HS-5 (cell line): ENCODE measurements at regions not wholly inside any gene's neighbourhood (a gene's known extent, or its start where the extent isn't known, plus 50 kb on each side); places are given as distances from the start of the nearest gene placed in this dataset.
"Not testable (repeated sequence)": the region's sequence is repeated elsewhere in the genome, so short reads cannot be mapped to it uniquely, and the experiment has no call there.

ENCODE experiments used
- DNase-seq: peaks from one replicate; pipeline ENCODE4 v3.0.0-alpha.2; 2012; ENCODE audit warnings: low read depth

GRCh38 chr3:36656873-36657272, 107.5 kb downstream of the DCLK3 start:
- DNase-seq, result no peak

DNA sequence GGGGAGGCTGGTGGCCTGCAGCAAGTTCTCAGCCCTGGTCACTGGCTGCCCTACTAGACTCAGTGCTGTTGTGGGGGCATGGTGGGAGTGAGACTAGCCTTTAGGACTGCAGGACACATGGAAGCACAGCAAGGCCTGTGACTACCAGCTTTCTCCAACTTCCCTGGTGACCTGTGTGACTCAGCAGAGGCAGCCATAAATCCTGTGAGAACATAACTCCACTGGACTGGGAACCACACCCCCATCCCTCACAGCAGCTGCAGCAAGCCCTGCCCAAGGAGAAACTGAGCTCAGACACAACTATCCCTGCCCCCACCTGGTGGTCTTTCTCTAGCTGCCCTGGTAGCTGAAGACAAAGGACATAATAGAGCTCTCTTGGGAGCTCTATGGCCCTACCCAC, 111.3 kb downstream of the DCLK3 start:
- DNase-seq, result no peak

- no peak for DNase-seq
Measured at GRCh38 chr3:36652104-36652503, 112.2 kb downstream of the DCLK3 start.

- DNase-seq, result no peak
Measured at GRCh38 chr3:36650271-36650671, 114.1 kb downstream of the DCLK3 start.

GRCh38 chr3:36649125-36649524, 115.2 kb downstream of the DCLK3 start:
- DNase-seq, result no peak

GRCh38 chr3:36648241-36649034, 115.9 kb downstream of the DCLK3 start:
- peak; percentile 93 for DNase-seq

- no peak for DNase-seq
Measured at GRCh38 chr3:36647423-36647853, 116.9 kb downstream of the DCLK3 start.

GRCh38 chr3:36643192-36643591, 121.2 kb downstream of the DCLK3 start:
- no peak for DNase-seq

DNA sequence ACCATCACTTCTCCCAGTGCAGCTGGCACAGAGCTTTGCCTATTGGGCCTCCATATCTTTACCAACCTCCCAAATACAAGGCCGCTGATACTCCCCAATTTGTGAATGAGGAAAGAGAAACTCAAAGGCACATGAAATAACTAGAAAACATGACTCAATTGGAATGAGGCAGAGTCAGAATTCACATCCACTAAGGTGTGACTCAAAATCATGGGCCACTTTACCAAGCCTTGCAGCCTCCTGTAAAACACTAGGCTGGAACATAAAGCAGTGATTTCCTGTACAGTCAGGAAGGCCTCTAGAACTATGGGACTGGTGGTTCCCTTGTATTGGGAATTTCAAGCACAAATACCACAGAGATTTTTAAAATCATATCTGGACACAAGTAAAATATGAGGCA, 128.6 kb downstream of the DCLK3 start:
- peak; percentile 15 for DNase-seq

DNA sequence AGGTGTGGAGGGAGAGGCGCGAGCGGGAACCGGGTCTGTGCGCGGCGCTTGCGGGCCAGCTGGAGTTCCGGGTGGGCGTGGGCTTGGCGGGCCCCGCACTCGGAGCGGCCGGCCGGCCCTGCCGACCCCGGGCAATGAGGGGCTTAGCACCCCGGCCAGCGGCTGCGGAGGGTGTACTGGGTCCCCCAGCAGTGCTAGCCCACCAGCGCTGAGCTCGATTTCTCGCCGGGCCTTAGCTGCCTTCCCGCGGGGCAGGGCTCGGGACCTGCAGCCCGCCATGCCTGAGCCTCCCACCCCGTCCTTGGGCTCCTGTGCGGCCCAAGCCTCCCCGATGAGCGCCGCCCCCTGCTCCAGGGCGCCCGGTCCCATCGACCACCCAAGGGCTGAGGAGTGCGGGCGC, 130.5 kb downstream of the DCLK3 start:
- not testable (repeated sequence) for DNase-seq

- no peak for DNase-seq
Measured at GRCh38 chr3:36633060-36633459, 131.3 kb downstream of the DCLK3 start.

DNA sequence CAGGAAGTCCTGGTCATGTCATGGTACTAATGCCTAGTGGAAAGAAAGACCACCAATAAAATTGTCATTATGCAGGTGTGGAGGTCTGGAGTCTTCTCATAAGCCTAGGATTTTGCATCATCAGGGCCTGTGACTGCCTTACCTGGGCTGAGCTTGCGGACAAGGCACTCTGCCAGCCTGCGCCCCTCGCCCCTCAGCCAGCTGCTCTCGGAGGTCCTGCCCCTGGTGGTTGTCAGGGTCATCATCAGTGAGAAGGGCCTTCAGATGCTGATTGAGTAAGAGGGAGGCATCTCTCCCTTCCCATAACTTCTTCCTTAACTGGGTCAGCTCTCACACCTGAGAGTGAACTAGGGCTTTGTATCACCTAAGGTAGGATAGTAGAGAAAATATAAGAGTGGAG, 132.8 kb downstream of the DCLK3 start:
- DNase-seq, result no peak

DNA sequence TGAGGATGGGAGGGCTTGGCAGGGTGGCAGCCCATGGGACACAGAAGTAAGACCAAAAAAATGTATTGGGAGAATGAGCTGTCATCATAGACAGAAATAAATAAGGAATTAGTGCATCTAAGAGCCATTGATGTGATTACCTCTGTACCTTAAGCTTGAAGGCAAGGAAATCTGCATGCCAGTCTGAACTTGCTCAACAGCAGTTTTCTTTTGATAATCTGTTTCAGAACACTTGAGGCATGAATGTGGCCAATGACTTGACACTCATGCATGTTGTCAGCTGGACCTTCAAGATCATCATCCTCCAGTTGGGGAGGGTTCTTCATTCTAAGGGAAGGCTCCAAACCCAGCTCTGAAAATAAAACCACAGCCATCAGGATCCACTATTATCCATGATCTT, 148.5 kb downstream of the DCLK3 start:
- no peak for DNase-seq

GRCh38 chr3:36606871-36607765, 157.2 kb downstream of the DCLK3 start:
- DNase-seq, result no peak

GRCh38 chr3:36603423-36603822, 160.9 kb downstream of the DCLK3 start:
- no peak for DNase-seq

DNA sequence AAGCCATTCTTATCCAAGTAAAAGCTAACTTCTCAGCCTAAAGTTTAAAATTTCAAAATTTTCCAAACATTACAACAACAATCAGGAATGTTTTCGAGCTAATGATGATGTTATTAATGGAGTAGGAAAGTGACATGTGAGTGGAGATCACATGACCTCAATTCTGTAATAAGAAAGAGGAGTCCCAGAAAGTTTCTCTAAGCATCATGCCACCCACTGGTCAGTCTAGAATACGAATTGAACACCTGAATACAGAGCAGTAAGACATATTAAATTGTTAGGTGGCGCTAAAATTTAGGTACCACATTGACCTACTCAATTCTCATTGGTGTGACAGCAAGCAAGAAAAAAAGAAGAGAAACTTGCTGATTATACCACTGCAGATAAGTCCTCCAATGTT, 163.9 kb downstream of the DCLK3 start:
- DNase-seq, result no peak
